ENCODE measurements at regions not wholly inside any gene's neighbourhood (a gene's known extent, or its start where the extent isn't known, plus 50 kb on each side); places are given as distances from the start of the nearest gene placed in this dataset.

DNA sequence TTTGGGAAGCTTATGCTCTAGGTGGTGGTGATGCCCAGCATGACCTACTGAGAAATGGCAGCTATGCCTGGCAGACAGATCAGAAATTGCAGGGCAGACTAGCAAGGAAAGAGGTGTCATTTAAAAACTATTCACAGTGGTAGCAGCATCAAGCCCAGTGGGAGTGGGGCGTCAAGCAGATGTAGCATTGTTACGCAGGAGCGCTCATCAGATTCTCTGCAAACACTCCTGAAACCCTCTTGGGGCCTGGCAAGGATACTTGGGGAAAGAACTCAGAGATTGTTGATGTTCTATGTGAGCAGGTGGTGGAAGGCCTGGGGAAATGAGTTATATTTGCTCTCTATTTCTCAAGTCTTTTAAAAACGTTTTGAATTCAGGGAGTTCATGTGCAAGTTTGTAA lies 437.6 kb downstream of the RAPGEF2 start (continued):
- TF ChIP-seq KDM4A (IDR thresholded peaks at IDR 0.05; ENCODE audit: low read depth, low read length, severe bottlenecking) (no peak), JUND (IDR thresholded peaks at IDR 0.05; ENCODE audit: low read length) (peak; percentile 12; the same call in 1 of the 2 replicates), GTF2F1 (IDR thresholded peaks at IDR 0.05; ENCODE audit: borderline replicate concordance, low read depth, low read length) (no peak), CBX5 (IDR thresholded peaks at IDR 0.05; ENCODE audit: low read depth, low read length) (no peak)
- TF ChIP-seq, protein P1, sequence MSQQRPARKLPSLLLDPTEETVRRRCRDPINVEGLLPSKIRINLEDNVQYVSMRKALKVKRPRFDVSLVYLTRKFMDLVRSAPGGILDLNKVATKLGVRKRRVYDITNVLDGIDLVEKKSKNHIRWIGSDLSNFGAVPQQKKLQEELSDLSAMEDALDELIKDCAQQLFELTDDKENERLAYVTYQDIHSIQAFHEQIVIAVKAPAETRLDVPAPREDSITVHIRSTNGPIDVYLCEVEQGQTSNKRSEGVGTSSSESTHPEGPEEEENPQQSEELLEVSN (IDR thresholded peaks at IDR 0.05), result 0 out of 2 replicates have a peak, but pooled peaks have one; percentile 12

Data from H1 (cell line).